Endometrium (tissue), 2 donors: ENCODE measurements at regions not wholly inside any gene's neighbourhood (a gene's known extent, or its start where the extent isn't known, plus 50 kb on each side); places are given as distances from the start of the nearest gene placed in this dataset.

ENCODE experiments used
- FAIRE-seq: peaks from 2 replicates; lab custom pipeline; 2012; peaks lifted over from hg19 to GRCh38; lab: Jason Lieb, UNC
- donor health status: control.
- donor health status: control.

DNA sequence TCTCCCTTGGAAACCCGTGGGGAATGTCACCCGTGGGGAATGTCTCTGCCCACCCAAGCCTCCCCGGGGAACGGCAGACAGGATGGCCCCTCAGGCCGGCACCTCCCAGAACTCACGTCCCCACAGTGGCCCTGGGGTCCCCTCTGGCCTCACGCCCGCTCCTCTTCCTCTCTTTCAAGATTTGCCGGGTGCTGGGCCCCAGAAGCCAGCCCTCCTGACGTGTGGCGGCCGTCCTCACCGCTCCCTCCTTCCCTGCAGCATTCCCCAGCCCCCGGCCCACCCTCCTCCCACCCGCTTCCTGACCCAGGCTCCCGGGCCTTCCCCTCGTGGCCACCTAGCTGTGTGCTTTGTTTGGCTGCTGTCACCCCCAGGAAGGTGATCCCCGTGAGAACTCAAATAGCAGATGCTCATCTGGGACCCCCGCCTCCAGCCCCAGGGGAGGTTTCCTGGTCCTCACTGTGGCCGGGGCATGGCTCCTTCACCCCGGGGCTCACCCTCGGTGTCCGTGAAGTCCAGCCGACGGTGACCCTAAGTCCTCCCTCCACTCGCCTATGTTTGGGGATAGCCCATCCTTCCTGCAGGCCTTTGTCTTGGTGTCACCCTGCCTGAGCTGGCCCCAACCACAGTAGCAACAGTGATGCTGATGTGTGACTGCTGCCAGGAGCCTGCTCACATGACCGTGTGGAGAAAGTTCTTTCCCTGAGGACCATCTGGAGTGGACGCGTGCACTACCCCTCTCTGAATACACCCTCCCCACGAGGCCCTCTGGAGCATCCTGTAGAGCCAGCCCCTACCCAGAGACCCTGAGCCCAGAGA, 163.3 kb upstream of the IER5L start:
- FAIRE-seq: no peak

DNA sequence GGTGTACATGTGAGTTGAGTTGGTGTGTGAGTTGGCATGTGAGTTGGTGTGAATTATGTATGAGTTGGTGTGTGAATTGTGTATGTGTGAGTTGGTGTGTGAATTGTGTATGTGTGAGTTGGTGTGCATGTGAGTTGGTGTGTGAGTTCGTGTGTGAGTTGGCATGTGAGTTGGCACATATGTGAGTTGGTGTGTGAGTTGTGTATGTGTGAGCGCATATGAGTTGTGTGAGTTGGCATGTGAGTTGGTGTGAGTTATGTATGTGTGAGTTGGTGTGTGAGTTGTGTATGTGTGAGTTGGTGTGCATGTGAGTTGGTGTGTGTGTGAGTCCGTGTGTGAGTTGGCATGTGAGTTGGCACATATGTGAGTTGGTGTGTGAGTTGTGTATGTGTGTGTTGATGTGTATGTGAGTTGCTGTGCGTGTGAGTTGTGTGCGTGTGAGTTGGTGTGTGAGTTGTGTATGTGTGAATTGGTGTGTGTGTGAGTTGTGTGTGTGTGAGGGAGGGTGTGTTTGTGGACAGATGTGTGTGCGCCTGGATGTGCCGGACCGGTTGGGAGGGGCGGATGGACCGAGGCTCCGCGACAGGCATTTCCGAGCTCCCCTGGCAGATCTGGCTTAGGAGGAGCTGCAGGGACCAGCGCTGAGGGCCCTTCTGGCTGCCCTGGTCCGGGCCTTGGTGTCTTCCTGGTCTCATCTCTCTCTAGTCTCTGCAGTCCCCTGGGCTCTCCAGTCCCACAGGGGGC, 162.5 kb upstream of the IER5L start:
- FAIRE-seq: no peak

DNA sequence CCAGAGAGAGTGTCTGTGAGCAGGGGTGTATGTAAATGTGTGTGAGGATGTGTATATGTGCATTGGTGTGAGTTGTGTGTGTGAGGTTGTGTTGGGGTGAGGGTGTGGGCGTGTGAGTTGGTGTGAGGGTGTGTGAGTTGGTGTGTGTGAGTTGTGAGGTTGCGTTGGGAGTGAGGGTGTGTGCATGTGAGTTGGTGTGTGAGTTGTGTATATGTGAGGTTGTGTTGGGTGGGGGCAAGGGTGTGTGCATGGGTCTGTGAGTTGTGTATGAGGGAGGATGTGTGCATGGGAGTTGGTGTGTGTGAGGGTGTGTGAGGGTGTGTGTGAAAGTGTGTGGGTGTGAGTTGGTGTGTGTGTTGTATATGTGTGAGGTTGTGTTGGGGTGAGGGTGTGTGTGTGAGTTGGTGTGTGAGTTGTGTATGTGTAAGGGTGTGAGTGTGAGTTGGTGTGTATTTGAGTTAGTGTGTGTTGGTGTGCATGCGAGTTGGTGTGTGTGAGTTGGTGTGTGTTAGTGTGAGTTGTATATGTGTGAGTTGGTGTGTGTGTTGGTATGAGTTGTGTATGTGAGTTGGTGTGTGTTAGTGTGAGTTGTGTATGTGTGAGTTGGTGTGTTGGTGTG, 161.6 kb upstream of the IER5L start:
- FAIRE-seq: no peak

DNA sequence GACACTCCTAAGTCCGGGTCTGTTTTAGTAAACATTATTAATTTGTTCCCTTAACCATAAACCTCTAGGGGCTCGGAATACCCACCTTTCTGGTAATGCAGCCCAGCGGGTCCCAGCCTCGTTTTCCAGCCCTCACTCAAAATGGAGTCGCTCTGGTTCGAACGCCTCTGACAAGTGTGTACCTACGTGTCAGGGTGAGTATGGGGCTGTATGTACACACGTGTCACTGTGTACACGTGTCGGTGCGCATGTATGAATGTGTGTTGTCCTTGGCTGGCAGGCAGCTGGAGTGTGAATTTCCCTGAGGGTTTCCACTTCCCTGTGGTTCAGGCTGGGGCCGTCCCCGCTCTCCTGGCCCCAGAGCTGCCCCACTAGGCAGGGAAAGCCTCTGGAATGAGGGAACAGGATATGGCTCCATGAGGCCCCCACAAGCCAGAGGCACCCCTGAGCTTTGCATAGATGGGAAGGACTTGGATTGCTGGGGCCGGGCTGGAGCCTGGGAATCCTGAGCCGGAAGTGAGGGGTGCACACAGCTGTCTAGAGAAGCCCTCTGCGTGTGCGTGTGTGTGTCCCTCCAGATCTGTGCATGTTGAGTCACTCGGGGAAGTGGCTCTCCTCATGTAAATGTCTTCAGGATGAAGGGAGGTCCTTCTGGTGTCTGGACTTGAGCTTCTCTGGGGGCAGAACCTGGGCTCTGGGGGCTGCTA, 160.8 kb upstream of the IER5L start:
- no peak for FAIRE-seq

DNA sequence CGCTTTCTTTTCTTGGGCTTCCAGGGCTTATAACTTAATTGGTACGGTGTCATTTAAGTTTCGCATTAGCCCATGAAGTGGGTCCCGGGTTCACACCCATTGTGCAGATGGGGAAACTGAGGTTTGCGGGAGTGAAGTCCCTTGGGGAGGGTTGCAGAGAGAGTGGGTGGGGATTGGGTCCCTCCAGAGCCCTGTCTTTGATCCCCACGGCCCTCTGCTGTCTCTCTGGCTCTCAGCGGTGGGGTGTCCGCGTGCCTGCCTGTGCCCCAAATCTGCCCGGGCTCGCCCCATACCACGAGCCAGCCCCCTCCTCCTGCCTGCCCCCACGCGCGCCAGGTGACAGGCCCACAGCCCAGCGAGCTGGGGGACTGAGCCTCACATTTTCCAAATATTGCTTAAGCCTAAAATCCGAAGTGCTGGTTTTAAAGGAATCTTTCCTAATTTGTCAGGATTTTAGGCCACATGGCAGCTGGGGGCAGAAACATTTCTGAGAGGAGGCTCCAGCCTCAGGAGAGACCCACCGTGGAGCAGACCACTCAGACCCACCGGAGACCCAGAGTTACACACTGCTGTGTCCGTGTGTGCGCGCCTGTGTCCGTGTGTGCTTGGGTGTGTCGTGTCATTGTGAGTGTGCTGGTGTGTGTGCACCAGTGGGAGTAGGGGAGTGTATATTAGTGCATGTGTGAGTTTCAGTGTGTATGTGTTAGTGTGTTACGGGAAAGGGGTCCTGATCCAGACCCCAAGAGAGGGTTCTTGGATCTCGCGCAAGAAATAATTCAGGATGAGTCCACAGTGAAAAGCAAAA, 159.5 kb upstream of the IER5L start:
- no peak for FAIRE-seq

DNA sequence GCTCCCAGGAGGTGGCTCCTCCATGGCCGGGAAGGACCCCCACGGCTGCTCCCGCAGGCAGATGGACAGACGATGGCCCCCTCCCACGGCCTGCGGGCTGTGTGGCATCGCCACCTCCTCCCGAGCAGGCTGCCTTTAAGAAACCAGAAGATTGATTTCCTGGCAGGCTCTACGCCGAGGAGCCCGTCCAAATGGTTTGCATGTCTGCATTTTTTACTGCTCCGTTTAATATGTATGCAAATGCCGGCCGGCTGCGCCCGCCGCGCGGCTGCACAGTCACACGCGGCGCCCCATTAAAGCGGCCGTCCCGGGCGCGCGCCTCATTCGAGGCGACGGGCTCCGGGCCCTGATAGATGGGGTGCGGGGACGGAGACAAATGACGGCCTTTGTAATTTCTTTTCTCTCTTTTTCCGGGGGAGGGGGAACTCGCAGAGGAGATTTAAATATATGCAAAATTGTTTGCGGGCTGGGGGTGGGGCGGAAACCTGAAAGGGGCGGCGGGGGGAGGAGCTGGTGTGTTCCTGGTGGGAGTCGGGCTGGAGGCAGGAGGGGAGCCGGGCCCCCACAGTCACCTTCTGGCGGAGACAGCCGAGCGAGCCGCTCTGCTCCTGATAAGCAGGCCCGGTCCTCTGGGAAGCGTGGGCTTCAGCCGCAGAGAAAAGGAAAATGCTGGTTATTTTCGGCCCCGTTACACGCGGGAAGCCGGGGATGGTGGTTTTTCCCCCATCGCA, 158.7 kb upstream of the IER5L start:
- FAIRE-seq: no peak

DNA sequence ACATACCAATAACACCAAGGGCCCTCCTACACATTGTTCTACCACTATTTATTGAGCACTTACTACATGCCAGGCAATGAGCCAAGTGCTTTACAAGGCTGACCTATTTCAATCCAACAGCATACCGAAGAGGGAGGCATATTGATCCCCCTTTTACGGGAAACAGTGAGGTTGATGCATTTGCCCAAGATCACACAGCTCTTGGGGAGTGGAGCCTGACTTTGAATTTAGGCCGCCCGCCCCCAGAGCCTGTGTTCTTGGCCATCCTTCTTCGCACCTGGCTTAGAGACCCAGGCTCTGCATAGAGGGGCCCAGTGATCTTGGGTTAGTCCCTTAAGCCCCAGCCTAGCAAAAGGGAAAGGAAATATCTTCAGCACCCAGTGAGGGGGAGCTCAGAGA, 158.1 kb upstream of the IER5L start:
- FAIRE-seq: no peak

DNA sequence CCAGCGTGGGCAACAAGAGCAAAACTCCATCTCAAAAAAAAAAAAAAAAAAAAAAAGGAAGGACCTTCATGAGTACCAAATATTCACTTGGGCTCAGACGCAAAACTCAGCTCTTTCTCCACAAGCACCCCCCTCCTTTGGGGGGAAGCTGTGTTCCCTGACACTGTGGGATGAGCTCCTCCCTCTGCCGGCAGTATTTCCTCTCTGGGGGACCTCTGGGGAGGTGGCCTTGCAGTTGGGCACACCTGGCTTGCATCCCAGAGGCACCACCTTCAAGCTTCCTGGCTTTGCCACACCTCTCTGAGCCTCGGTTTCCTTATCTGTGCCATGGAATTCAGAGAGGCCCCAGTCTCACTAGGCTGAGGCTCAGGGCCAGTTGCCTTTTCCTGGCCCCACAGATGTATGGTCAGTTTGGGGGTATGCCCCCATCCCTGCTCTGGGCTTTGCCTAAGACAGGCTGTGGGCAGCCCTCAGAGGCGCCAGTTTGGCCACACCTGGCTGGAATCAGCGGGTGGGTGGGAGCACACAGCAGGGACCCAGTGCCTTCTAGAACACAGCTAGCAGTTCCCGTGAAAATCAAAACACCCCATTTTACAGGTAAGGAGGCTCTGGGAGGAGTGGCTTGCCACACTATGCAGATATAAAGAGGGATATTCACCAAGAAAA, 157.5 kb upstream of the IER5L start:
- FAIRE-seq: no peak

DNA sequence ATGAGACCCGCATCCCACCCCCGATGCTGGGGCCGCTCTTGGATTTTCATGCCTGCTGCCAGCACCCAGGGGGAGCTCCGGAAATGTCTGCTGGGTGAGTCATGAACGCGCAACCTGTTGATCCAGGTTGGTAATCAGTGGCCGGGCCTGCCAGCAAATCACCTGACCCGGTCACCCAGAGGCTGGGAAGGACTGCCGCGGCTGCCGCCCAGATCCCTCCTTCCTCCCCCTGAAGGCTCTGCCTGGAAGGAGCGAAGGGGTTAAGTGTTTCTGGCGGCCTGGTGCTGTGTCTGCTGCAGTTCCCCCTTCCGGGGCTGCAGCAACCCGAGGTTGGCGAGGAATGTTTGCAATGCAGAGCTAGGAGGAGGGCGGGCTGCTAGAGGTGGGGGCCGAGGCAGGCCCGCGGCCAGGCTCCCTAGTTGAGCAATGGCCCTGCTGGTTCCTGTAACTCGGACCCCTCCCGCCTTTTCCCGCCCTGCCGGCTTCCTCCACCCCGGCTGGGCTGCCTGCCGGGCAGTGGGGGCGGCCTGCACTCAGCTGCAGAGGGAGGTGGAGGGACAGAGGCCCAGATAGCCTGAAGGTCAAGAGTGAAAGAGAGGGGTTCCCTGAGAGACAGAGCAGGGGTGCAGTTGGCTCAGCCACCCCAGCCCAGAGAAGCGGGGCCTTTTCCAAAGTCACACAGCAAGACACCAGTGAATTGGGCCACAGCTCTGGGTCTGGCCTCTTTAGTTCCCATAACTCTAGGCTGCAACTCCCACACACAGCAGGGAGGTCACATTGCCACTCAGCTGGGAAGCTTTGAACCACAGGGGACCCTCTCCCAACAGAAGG, 156.3 kb upstream of the IER5L start:
- FAIRE-seq: peak; percentile 89

DNA sequence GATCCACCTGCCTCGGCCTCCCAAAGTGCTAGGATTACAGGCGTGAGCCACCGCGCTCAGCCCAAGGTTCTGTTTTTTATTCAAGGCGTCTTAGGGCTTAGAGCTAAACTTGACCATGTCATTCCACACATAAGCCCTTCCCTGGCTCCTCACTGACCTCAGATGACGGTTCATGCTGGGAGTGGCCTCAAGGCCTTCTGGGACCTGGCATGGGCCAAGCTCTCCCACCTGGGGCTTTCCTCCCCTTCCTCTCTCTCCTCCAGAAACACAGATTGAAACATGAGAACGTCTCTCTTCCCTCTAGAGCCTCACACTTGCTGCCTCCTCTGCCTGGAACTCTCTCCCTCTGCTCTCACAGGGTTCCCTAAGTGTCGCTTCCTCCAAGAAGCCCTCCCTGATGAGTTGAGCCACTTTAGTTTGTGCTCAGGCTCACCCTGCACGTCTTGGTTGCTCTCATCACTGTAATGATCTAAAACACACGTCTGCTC, 155.6 kb upstream of the IER5L start:
- no peak for FAIRE-seq

DNA sequence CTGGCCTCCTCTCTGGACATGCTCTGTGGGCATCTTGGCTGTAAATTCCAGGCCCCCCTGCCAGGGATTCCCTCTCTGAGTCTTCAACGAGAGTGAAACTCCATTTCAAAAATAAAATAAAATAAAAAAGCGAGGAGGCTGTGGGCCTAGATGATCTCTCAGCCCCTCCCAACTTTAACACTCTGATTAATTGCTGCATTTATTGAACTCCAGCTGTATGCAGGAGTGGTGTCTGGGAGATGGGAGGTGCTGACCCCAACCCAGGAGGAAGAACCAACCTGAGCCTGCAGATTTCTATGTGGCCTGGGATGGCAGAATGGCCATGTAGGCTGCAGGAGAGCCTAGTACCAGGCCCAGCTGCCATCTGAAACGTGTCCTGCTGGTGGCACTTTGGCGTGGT, 154.5 kb upstream of the IER5L start:
- FAIRE-seq: no peak

DNA sequence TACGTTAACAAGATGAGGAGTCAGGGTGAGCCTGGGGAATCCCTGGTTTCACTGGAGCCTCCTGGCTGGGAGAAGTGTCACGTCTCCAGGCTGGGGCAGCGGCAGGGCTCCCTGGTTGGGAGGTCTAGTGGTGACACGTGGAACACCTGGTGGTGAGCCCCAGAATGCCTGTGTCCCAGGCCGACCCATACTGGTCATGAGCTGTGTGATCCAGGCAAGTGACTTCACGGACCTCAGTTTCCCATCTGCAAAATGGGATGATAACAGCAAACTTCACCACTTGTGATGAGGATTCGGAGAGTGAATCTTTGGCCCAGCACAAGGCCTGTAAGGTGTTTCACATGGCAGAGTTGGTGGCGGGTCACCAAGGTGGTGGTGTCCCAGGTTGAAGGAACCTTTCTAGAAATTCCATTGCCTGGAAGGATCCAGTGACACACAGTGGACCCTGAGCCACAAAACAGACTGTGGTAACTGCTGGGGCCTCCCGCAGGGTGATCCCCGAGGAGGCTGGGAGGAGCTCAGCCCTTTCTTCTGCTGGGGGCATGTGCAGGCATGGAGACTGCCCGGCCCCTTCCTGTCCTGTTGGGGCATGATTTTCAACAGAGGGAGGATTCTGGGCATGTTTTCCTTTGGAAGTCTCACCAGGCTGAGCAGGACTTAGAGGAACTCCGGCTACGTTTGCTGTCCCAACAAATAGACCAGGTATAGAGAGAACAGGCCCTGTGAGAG, 153.9 kb upstream of the IER5L start:
- FAIRE-seq: no peak

DNA sequence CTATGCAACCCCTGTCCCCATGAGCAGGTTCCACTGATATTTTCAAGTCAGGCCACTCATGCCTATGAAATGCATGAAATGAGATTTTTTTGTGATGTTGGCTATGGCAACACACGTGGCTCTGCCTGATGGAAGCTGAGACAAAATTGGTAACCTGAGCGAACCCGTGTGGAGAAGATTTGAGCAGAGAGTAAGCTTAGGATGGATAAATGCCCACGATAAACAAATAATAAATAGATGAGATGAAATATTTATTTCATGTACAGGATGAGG, 153.4 kb upstream of the IER5L start:
- no peak for FAIRE-seq

DNA sequence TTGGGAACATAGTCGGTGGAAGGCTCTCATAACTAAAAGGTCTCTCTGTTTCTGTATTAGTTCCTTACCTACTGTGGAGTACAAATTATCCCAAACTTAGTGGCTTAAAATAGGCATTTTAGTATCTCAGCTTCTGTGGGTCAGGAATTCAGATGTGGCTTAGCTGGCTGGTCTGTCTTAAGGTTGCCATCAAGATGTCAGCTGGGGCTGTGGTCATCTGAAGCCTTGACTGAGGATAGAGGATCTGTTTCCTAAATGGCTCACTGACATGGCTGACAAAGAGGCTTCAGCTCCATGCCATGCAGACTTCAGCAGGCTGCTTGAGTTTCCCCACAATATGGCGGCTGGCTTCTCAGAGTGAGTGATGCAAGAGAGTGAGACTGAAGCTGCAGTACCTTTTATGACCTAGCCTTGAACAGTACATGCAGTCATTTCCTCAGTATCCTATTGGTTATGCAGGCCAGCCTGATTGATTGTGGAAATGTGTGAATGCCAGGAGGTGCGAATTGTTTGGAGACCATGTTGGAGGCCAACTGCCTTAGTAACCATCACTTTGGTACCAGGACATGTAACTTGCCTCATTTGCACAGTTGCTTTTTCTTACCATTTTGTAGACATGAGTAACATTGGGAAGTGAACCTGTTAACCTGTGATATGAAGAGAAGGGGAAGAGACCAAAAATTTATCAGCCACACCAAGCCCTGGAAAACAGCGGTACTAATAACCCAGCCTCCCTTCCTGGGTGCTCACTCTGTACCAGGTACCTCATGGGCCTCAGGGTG, 152.8 kb upstream of the IER5L start:
- no peak for FAIRE-seq

DNA sequence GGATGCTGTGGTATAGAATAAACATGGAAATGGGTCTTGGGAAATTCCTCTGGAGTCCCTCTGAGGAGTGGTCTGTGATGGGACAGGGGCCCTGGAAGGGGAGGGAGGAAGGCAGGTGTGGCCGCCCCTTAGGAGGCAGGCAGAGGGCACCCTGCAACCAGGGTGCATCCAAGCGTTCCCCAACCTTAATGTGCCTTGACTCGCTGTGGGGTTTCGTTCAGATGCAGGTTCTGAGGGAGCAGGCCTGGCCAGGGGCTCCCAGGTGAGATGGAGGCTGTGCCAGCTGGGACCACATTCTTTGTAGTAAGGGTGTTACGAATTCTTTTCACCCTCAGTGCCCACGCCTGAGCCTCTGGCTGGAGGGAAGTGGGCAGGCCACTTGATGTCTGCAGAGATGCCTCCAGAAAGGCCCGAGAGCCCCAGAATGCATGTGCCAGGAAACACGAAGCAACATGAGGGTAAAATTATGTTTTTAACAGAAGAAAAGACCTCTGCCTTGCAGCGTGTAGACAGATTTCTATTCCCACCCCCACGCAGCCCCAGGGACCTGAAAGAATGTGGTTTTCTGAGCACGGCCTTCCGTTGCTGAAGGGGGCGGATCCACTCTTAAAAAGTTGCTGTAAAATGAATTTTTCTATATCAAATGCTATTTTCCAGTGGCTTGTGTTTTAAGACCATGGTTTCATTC, 150.4 kb upstream of the IER5L start:
- no peak for FAIRE-seq

DNA sequence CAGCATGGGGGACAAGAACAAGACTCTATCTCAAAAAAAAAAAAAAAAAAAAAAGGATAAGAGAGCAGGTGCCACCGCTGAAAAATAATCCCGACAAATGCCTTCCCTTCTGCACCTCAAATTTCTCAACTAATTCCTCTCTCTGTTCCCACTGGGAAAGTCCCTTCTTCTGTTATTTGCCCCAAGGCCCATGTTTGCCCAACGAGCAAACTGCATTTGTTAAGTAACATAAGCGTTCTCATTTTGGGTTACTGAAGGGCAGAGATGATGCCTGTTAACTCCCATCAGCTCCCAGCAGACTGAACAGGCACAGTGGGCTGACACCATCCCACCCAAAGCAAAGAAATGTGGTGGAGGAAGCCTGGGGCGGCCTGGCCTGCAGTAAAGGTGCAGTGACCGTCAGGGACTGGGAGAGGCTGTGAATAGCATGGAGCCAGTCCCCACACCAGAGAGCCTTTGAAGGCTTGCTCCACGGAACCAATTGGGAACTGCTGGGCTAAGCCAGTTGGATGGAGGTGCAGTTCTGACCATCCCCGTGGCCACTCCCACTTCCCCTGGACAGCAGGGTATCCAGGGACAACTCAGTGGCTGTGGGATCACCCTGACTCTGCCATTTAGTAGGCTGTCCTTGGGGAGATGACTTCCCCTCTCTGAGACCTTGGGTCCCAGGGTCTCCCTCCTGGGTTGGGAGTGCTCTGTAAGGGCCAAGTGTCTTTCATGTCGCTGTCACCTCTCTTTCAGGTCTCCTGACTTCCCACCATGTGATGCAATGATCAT, 149.7 kb upstream of the IER5L start:
- FAIRE-seq: no peak
